Endodermal cell (in vitro differentiated cells): ENCODE measurements at regions not wholly inside any gene's neighbourhood (a gene's known extent, or its start where the extent isn't known, plus 50 kb on each side); places are given as distances from the start of the nearest gene placed in this dataset.

Experiments
- DNase-seq: peaks from one replicate; pipeline ENCODE4 v3.0.0-alpha.2; 2017
- H3K27ac ChIP-seq: 2 replicates; pipeline ENCODE4 v1.5.1; 2013; ENCODE audit warnings: mild to moderate bottlenecking, low read depth, low read length, moderate library complexity
- H3K27me3 ChIP-seq: 2 replicates; pipeline ENCODE4 v1.6.1; 2013; ENCODE audit warnings: mild to moderate bottlenecking, low read length, moderate library complexity; ENCODE audit not compliant: insufficient read depth, control insufficient read depth, poor library complexity, severe bottlenecking
- H3K36me3 ChIP-seq: 2 replicates; pipeline ENCODE4 v1.7.0; 2013; ENCODE audit warnings: mild to moderate bottlenecking, low read length, moderate library complexity; ENCODE audit not compliant: control insufficient read depth, insufficient read depth
- H3K4me1 ChIP-seq: one replicate; pipeline ENCODE4 v1.7.0; 2013; ENCODE audit warnings: low read length; ENCODE audit not compliant: control insufficient read depth, insufficient read depth
- H3K4me3 ChIP-seq: 2 replicates; pipeline ENCODE4 v1.5.1; 2013; ENCODE audit warnings: mild to moderate bottlenecking, low read length, moderate library complexity
- H3K9ac ChIP-seq: 2 replicates; pipeline ENCODE4 v1.6.1; 2013; ENCODE audit warnings: mild to moderate bottlenecking, low read length, moderate library complexity; ENCODE audit not compliant: poor library complexity, severe bottlenecking; ENCODE audit errors: extremely low read depth
- H3K9me3 ChIP-seq: 2 replicates; pipeline ENCODE4 v1.6.1; 2013; ENCODE audit warnings: mild to moderate bottlenecking, low read length, moderate library complexity; ENCODE audit not compliant: control insufficient read depth
- H3K27ac Mint-ChIP-seq: 2 replicates; pipeline ENCODE4 v1.8.0; 2020; ENCODE audit warnings: mixed read lengths
- H3K27me3 Mint-ChIP-seq: 2 replicates; pipeline ENCODE4 v1.8.0; 2021; ENCODE audit warnings: mild to moderate bottlenecking, mixed read lengths; ENCODE audit not compliant: insufficient read depth
- H3K36me3 Mint-ChIP-seq: 2 replicates; pipeline ENCODE4 v1.8.0; 2020; ENCODE audit warnings: low read depth, mixed read lengths
- H3K4me1 Mint-ChIP-seq: 2 replicates; pipeline ENCODE4 v1.8.0; 2020; ENCODE audit warnings: mixed read lengths
- H3K4me3 Mint-ChIP-seq: 2 replicates; pipeline ENCODE4 v1.8.0; 2020; ENCODE audit warnings: mild to moderate bottlenecking, moderate library complexity, mixed read lengths
- H3K9me3 Mint-ChIP-seq: 2 replicates; pipeline ENCODE4 v1.8.0; 2020; ENCODE audit warnings: mild to moderate bottlenecking, mixed read lengths
- WGBS, 2 experiments: methylation state at CpG; one replicate each; pipeline versions ENCODE4 v1.1.5 to v1.1.7; 2013; ENCODE audit warnings: missing lambda C conversion rate in 2 of 2, mixed read lengths in 1 of 2; ENCODE audit not compliant: insufficient coverage in 1 of 2, insufficient read length in 1 of 2; 5-methylcytosine and 5-hydroxymethylcytosine counted together
- TF ChIP-seq, protein P1 (sequence below): fragments of 200-600 bp; sonication (generic); conservative IDR thresholded peaks from 2 replicates; pipeline ENCODE4 v1.5.0; 2021; ENCODE audit warnings: antibody characterized with exemption, mild to moderate bottlenecking

GRCh38 chr4:151887816-151888180 lies 127.0 kb upstream of the GATB start:
- Mint-ChIP-seq H3K36me3 (no peaks in the 10 kb centered on the region), H3K27me3 (peaks cover 4% of the 10 kb centered on the region), H3K4me1 (no peaks in the 10 kb centered on the region), H3K9me3 (no peaks in the 10 kb centered on the region), H3K4me3 (no peak overlapping the region), H3K27ac (no peak overlapping the region)
- H3K27me3 ChIP-seq, result peaks cover 8% of the 10 kb centered on the region
- H3K4me3 ChIP-seq, result no peak overlapping the region
- no peak overlapping the region for H3K27ac ChIP-seq
- TF ChIP-seq, protein P1, sequence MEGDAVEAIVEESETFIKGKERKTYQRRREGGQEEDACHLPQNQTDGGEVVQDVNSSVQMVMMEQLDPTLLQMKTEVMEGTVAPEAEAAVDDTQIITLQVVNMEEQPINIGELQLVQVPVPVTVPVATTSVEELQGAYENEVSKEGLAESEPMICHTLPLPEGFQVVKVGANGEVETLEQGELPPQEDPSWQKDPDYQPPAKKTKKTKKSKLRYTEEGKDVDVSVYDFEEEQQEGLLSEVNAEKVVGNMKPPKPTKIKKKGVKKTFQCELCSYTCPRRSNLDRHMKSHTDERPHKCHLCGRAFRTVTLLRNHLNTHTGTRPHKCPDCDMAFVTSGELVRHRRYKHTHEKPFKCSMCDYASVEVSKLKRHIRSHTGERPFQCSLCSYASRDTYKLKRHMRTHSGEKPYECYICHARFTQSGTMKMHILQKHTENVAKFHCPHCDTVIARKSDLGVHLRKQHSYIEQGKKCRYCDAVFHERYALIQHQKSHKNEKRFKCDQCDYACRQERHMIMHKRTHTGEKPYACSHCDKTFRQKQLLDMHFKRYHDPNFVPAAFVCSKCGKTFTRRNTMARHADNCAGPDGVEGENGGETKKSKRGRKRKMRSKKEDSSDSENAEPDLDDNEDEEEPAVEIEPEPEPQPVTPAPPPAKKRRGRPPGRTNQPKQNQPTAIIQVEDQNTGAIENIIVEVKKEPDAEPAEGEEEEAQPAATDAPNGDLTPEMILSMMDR, result no peak
- no peak for DNase-seq
- no peak overlapping the region for H3K9ac ChIP-seq
- no peaks in the 10 kb centered on the region for H3K4me1 ChIP-seq
- 88 to 100% methylated on average over 1 to 3 of the region's 3 CpGs for WGBS, 2 experiments
- H3K9me3 ChIP-seq, result no peaks in the 10 kb centered on the region
- H3K36me3 ChIP-seq, result no peaks in the 10 kb centered on the region

- H3K36me3 Mint-ChIP-seq, result no peaks in the 10 kb centered on the region
- no peaks in the 10 kb centered on the region for H3K27me3 Mint-ChIP-seq
- H3K4me1 ChIP-seq, result no peaks in the 10 kb centered on the region
- no peaks in the 10 kb centered on the region for H3K4me1 Mint-ChIP-seq
- no peaks in the 10 kb centered on the region for H3K9me3 Mint-ChIP-seq
- no peak overlapping the region for H3K4me3 Mint-ChIP-seq
- no peak for DNase-seq
- TF ChIP-seq, protein P1, result no peak
- no peak overlapping the region for H3K9ac ChIP-seq
- peaks cover 8% of the 10 kb centered on the region for H3K27me3 ChIP-seq
- no peak overlapping the region for H3K27ac ChIP-seq
- 86 to 91% methylated on average over 8 to 9 of the region's 9 CpGs for WGBS, 2 experiments
- H3K4me3 ChIP-seq, result no peak overlapping the region
- H3K27ac Mint-ChIP-seq, result no peak overlapping the region
- no peaks in the 10 kb centered on the region for H3K9me3 ChIP-seq
- no peaks in the 10 kb centered on the region for H3K36me3 ChIP-seq
These were observed 126.4 kb upstream of the GATB start for GRCh38 chr4:151887031-151887815.

- Histone ChIP-seq H3K4me3 (no peak overlapping the region), H3K4me1 (no peaks in the 10 kb centered on the region), H3K9me3 (no peaks in the 10 kb centered on the region), H3K9ac (no peak overlapping the region), H3K27me3 (no peaks in the 10 kb centered on the region), H3K36me3 (no peaks in the 10 kb centered on the region), H3K27ac (no peak overlapping the region)
- Mint-ChIP-seq H3K4me1 (peaks cover 5% of the 10 kb centered on the region), H3K4me3 (no peak overlapping the region), H3K27ac (no peak overlapping the region), H3K36me3 (no peaks in the 10 kb centered on the region), H3K27me3 (no peaks in the 10 kb centered on the region), H3K9me3 (no peaks in the 10 kb centered on the region)
- TF ChIP-seq, protein P1, result no peak
- no peak for DNase-seq
- WGBS, 2 experiments, result 91 to 100% methylated on average over 2 to 4 of the region's 5 CpGs
These were observed 124.3 kb upstream of the GATB start for GRCh38 chr4:151885123-151885522.
